HEK293 (cell line): ENCODE measurements at regions not wholly inside any gene's neighbourhood (a gene's known extent, or its start where the extent isn't known, plus 50 kb on each side); places are given as distances from the start of the nearest gene placed in this dataset.

ENCODE experiments used
- ZEB2 ChIP-seq: fragments of 450-650 bp; formaldehyde crosslinking; IDR thresholded peaks from 2 replicates; pipeline ENCODE4 v1.5.1; 2016; ENCODE audit warnings: missing biosample characterization, missing genetic modification characterization
- ZNF596 ChIP-seq: fragments of 450-650 bp; IDR thresholded peaks from 2 replicates; pipeline ENCODE4 v1.5.0; 2018; ENCODE audit warnings: missing biosample characterization, mild to moderate bottlenecking, missing genetic modification characterization, moderate library complexity
- ZNF692 ChIP-seq: fragments of 450-650 bp; formaldehyde crosslinking; IDR thresholded peaks from 2 replicates; pipeline ENCODE4 v1.5.1; 2016; ENCODE audit warnings: missing biosample characterization, missing genetic modification characterization
- ZSCAN5A ChIP-seq: fragments of 450-650 bp; formaldehyde crosslinking; IDR thresholded peaks from 2 replicates; pipeline ENCODE4 v1.5.1; 2016; ENCODE audit warnings: missing biosample characterization, missing genetic modification characterization

- TF ChIP-seq ZNF692 (tag by site-specific recombination) (no peak), ZSCAN5A (tag by site-specific recombination) (no peak), ZNF596 (tag by site-specific recombination) (no peak), ZEB2 (tag by site-specific recombination) (no peak)
Measured at GRCh38 chr3:13711911-13712650, 163.2 kb downstream of the FBLN2 start.
